ENCODE measurements at regions not wholly inside any gene's neighbourhood (a gene's known extent, or its start where the extent isn't known, plus 50 kb on each side); places are given as distances from the start of the nearest gene placed in this dataset.

- TF ChIP-seq CTCF (IDR thresholded peaks at IDR 0.05) (no peak), POLR2A (IDR thresholded peaks at IDR 0.05) (no peak)
Observed at GRCh38 chr10:118422241-118422640, 80.1 kb upstream of the FAM204A start.
